GM23338 (cell line): ENCODE measurements at regions not wholly inside any gene's neighbourhood (a gene's known extent, or its start where the extent isn't known, plus 50 kb on each side); places are given as distances from the start of the nearest gene placed in this dataset.

Experiments used
- CREB1 ChIP-seq: fragments of 250-450 bp; sonication (Bioruptor Pico); IDR thresholded peaks from 2 replicates; pipeline ENCODE4 v1.5.0; 2020; ENCODE audit warnings: low read depth, mild to moderate bottlenecking, moderate library complexity
- CTCF ChIP-seq, 2 experiments: fragments of 200-600 bp in 1 of 2; sonication (generic) in 1 of 2; conservative IDR thresholded peaks; 2 replicates each; pipeline versions ENCODE4 v1.5.1 to v1.6.1; 2016 to 2017; ENCODE audit warnings: antibody characterized with exemption in 2 of 2, low read depth in 2 of 2, mild to moderate bottlenecking in 2 of 2, moderate library complexity in 1 of 2
- EZH2 ChIP-seq: fragments of 200-600 bp; sonication (generic); IDR thresholded peaks from one replicate; pipeline ENCODE4 v1.8.0; 2017; ENCODE audit warnings: antibody characterized with exemption, mild to moderate bottlenecking, low read depth; ENCODE audit not compliant: unreplicated experiment
- EZH2phosphoT487 ChIP-seq: fragments of 200-600 bp; sonication (generic); IDR thresholded peaks from one replicate; pipeline ENCODE4 v1.8.1; 2018; ENCODE audit warnings: antibody characterized with exemption; ENCODE audit not compliant: unreplicated experiment
- JUNB ChIP-seq: IDR thresholded peaks from one replicate; pipeline ENCODE4 v1.6.1; 2016; ENCODE audit warnings: antibody characterized with exemption; ENCODE audit not compliant: unreplicated experiment
- NANOG ChIP-seq: IDR thresholded peaks from 2 replicates; pipeline ENCODE4 v1.6.1; 2016; ENCODE audit warnings: antibody characterized with exemption, borderline replicate concordance
- POLR2AphosphoS5 ChIP-seq: IDR thresholded peaks from 2 replicates; pipeline ENCODE4 v1.6.1; 2016; ENCODE audit warnings: antibody characterized with exemption, low read depth
- STAT1 ChIP-seq: IDR thresholded peaks from one replicate; pipeline ENCODE4 v1.6.1; 2016; ENCODE audit warnings: antibody characterized with exemption; ENCODE audit not compliant: unreplicated experiment
- ZNF114 ChIP-seq: fragments of 250-450 bp; sonication (Bioruptor Pico); IDR thresholded peaks from 2 replicates; pipeline ENCODE4 v1.5.0; 2020; ENCODE audit warnings: mild to moderate bottlenecking, moderate library complexity
- ZNF331 ChIP-seq: fragments of 250-450 bp; sonication (Bioruptor Pico); IDR thresholded peaks from 2 replicates; pipeline ENCODE4 v1.5.0; 2020; ENCODE audit warnings: low read depth, mild to moderate bottlenecking, moderate library complexity
- ZNF462 ChIP-seq: fragments of 250-450 bp; sonication (Bioruptor Pico); IDR thresholded peaks from 2 replicates; pipeline ENCODE4 v1.5.0; 2020; ENCODE audit warnings: mild to moderate bottlenecking, moderate library complexity
- TF ChIP-seq, protein P1 (sequence below): IDR thresholded peaks from one replicate; pipeline ENCODE4 v1.6.1; 2018; ENCODE audit warnings: antibody characterized with exemption; ENCODE audit not compliant: unreplicated experiment
- TF ChIP-seq, protein P2 (sequence below): IDR thresholded peaks from 2 replicates; pipeline ENCODE4 v1.6.1; 2016; ENCODE audit warnings: antibody characterized with exemption

GRCh38 chr11:38538866-38539680, 1941.0 kb upstream of the RAG2 start:
- TF ChIP-seq EZH2, result no peak
- TF ChIP-seq CTCF (conservative IDR thresholded peaks at IDR 0.05; ENCODE audit: low read depth in 2 of 2), result no peak
- TF ChIP-seq CREB1, result no peak
- TF ChIP-seq POLR2AphosphoS5, result no peak
- TF ChIP-seq, protein P1, sequence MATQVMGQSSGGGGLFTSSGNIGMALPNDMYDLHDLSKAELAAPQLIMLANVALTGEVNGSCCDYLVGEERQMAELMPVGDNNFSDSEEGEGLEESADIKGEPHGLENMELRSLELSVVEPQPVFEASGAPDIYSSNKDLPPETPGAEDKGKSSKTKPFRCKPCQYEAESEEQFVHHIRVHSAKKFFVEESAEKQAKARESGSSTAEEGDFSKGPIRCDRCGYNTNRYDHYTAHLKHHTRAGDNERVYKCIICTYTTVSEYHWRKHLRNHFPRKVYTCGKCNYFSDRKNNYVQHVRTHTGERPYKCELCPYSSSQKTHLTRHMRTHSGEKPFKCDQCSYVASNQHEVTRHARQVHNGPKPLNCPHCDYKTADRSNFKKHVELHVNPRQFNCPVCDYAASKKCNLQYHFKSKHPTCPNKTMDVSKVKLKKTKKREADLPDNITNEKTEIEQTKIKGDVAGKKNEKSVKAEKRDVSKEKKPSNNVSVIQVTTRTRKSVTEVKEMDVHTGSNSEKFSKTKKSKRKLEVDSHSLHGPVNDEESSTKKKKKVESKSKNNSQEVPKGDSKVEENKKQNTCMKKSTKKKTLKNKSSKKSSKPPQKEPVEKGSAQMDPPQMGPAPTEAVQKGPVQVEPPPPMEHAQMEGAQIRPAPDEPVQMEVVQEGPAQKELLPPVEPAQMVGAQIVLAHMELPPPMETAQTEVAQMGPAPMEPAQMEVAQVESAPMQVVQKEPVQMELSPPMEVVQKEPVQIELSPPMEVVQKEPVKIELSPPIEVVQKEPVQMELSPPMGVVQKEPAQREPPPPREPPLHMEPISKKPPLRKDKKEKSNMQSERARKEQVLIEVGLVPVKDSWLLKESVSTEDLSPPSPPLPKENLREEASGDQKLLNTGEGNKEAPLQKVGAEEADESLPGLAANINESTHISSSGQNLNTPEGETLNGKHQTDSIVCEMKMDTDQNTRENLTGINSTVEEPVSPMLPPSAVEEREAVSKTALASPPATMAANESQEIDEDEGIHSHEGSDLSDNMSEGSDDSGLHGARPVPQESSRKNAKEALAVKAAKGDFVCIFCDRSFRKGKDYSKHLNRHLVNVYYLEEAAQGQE, result no peak
- no peak for TF ChIP-seq EZH2phosphoT487
- no peak for TF ChIP-seq ZNF331 (CRISPR knock-in tag)
- no peak for TF ChIP-seq STAT1
- no peak for TF ChIP-seq JUNB
- no peak for TF ChIP-seq ZNF462 (CRISPR knock-in tag)
- TF ChIP-seq NANOG, result no peak
- no peak for TF ChIP-seq ZNF114 (CRISPR knock-in tag)
- TF ChIP-seq, protein P2, sequence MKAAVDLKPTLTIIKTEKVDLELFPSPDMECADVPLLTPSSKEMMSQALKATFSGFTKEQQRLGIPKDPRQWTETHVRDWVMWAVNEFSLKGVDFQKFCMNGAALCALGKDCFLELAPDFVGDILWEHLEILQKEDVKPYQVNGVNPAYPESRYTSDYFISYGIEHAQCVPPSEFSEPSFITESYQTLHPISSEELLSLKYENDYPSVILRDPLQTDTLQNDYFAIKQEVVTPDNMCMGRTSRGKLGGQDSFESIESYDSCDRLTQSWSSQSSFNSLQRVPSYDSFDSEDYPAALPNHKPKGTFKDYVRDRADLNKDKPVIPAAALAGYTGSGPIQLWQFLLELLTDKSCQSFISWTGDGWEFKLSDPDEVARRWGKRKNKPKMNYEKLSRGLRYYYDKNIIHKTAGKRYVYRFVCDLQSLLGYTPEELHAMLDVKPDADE, result no peak
